ENCODE measurements at regions not wholly inside any gene's neighbourhood (a gene's known extent, or its start where the extent isn't known, plus 50 kb on each side); places are given as distances from the start of the nearest gene placed in this dataset.
"Not testable (repeated sequence)": the region's sequence is repeated elsewhere in the genome, so short reads cannot be mapped to it uniquely, and the experiment has no call there.

DNA sequence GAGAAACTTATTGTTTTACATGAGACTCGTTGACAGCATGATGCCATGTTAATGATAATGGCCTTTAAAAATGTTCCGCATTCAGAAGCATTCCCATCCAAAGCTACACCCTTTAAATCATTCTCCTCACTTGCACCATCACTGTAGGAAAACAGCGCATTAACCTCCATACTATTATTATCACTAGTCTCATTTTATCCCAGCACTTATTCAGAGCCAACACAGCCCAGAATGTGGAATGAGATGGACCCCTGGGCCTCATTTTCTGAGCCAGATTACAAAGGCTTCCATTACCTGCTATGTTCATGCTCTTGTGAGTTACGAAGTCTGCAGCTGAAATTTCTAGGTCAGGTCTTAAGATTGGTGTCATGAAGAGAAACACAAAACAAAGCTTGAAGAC lies 159.4 kb downstream of the HS3ST3A1 start:
- DNase-seq = no peak

DNA sequence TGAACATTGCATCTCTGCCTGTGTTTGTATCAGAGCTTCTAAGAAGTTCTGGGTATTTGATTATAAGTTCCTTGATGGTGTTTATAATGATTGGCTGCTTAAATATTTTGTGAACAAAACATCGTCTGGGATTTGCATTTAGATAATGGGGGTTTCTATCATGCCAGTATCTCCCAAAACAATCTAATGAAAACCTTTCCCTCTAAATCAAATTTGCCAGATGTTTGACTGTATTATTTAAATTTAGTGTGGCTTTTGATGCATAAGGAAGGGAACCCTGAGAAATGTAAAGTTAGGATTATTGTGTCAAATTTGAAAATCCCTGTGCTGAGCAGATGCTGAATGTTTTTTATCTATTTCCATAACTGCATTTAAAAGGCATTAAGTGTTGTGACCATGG lies 159.9 kb downstream of the HS3ST3A1 start:
- no peak for DNase-seq

DNA sequence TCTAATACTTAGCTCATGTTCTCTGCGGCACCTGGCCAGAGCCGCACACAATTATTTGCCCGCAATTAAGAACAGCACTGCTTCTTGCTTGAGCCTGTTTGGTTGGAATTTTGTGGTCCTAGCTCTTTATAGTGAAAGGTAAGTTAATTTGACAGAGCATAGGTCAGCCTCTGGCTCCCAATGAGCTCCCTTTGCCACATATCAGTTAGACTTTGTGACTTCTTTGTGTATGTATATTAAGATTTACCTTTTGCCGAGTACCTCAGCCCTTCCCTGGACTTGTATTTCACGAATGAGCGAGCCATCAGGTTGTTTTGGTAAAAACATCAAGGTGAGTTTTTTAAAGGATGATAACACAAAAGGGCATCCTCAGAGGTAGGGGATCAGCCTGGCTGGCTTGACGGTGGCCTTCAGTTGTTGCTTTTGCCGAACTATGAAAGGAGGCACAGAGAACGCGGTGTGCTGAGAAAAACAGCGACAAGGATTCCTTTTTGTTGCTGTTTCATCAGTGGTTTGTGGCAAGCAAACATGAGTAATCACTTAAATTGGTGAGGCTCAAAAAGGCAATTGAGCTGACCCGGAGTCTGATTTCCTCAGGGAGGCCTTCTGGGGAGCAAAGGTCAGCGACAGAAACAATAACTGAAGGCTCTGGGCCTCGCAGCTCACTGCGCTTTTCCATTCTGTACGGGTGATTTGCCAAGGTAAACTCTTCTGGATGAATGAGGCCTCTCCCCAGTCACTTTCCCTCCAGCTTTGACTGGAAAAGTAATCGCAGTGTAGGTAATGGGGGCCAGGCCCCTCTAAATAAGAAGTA lies 163.6 kb downstream of the HS3ST3A1 start:
- no peak for DNase-seq

DNA sequence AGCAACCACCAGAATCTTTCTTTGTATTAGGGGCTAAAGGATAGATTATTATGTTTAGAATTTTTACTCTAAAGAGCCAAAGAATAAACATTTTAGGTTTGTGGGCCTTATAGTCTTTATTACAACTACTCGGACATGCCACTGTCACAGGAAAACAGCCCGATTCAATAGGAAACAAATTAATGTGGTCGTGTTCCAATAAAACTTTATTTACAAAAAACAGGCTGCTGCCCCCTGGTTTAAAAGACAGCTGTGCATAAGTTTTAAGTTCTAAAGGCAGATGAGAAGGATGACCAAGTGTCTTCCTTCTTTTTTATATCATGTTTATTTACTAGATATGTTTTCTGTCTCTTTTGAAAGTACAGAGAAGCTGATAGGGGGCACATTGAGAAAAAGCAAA lies 166.5 kb downstream of the HS3ST3A1 start:
- DNase-seq = no peak

DNA sequence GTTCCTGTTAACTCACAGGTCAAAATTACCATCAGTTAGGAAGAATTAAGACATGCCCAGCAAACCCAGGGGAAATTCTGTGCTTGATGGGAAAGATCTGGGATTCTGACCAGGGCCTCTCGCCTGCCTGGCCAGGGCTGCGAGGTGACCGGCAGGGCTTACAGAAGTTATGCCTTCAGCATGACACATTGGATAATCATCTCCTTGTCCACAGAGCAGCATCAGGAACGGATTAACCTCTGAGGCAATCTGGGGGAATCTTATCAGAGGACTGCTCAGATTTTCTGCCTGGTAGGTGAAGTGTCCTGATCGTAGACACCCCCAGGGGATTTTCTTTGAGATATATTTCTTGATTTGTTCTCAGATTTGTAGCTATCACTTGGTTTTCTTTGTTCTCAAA lies 172.5 kb downstream of the HS3ST3A1 start:
- DNase-seq = no peak

DNA sequence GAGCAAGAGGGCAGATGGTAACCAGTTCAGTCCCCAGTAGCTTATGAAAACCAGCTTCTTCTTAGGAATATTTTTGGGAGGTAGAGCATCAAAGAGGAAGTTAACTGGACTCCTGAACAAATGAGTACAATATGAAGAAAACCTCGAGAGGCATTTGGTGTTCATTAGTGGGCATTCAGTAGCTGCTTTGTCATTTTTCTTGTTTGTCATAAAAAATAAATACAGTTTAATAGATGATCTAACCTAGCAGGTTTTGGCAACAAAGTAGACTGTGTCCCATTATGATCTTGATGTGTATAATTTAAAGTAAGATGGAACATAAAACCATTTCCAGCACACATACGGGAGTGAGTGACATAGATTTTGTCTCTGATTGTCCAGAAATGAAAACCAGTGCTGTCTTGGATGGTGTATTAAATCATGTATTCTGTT lies 173.1 kb downstream of the HS3ST3A1 start:
- no peak for DNase-seq

DNA sequence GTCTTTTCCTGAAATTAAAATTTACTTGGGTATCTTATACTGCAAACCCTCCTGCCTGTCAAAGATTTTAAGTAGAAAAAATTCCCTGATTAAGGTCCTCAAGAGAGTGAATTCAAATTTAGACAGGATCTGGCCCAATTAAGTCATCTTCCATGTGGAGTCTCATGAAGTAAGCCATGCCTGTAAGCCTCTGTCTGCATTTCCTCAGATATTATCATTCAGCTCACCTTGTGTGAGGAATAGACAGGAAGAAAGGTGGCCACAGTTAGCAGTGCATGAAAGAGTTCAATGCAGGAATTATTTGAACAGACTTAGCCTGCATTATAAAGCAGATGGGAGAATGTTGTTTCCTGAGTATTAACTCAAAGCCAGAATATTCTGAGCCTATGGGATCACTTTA lies 174.7 kb downstream of the HS3ST3A1 start:
- DNase-seq = no peak

DNA sequence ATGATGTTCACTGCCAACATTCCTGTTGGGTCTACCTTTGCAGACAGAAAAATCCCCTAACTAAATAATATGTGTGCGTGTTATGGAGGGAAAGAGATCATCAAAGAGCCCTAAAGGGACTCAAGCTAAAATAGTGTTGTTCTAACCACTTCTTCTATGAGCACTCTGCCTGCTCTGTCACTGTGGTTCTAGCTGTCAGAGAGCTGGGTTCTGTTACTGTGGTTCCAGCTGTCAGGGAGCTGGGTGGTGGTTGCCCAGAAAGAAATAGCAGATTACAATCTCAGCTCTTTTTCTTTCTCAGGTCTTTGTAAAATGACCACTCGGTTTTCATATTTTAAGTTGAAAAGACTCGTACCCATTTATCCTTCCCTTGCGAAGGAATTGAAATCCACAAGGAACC lies 176.3 kb downstream of the HS3ST3A1 start:
- DNase-seq = no peak

DNA sequence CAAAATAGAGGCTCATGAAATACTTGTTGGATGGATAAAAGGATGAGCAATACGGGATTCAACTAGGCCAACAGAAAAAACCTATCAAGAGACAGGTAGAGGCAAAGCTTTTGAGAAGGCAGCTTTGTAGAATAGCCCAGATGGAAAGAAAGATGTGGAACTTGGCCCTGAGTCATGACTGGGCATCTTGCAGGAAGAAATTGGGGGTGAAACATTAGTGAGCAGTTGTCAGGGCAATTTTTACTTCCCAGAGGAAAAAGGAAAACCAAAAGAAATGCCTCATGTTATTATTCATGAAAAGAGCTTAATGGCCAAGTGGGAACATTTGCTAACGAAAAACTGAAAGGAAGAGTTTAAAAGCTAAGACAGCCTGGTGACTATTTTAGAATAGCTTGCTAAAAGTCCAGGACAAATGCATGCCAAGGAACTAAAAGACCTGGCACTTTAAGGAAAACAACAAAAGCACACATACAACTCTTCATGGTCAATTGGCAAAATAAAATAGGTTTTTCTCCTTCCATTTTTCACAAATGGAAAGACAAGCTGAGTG lies 180.1 kb downstream of the HS3ST3A1 start:
- DNase-seq = no peak

DNA sequence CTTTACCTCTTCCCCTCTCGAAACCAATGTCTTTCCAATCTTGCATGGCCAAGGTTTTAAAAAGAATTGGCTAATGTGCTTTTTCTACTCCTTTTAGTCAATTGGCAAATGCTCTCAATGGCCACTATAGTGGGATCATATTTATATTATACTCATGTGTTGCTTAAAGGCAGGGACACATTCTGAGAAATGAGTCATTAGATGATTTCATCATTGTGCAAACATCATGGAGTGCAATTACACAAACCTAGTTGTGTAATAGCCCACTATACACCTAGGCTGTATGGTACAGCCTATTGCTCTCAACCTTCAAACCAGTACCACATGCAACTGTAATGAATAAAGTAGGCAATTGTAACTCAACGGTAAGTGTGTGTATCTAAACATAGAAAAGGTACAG lies 180.9 kb downstream of the HS3ST3A1 start:
- DNase-seq = no peak

DNA sequence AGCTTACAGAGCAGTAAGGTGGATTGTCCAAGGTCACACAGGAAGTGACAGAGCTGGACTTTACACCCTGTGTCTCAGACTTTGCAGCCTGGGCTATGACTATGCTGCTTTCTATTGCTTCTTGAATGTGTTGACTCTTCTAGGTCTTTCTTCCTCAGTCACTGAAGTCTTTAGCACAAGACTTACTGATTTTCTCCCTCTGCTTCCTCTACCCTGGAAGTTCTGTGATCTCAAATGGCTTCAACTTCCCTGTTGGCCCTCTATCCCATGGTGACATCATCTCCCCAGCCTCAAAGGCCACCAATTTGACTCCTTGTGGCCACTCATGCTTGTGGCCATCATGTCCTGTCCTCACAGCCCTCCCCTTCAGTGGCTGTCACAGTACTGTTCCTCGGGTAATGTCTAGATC lies 181.3 kb downstream of the HS3ST3A1 start:
- no peak for DNase-seq

DNA sequence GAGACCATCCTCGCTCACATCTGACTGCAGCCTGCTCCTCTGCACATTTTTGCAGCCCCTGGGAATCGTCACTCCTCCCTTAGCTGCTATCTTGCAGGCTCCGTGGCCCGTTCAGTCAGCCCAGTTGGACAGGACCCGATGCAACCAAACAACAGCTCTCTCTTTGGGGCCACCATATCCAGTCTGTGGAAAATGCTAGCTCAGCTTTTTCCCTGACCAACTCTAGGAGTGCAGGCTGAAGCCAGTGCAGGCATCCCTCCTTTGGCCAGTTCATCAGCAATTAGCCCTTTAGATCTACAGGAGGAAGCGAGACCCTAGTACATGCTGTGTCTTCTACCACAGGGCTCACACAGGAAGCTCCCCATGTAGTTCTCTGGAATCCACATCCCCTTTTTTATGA lies 182.1 kb downstream of the HS3ST3A1 start:
- DNase-seq = no peak

DNA sequence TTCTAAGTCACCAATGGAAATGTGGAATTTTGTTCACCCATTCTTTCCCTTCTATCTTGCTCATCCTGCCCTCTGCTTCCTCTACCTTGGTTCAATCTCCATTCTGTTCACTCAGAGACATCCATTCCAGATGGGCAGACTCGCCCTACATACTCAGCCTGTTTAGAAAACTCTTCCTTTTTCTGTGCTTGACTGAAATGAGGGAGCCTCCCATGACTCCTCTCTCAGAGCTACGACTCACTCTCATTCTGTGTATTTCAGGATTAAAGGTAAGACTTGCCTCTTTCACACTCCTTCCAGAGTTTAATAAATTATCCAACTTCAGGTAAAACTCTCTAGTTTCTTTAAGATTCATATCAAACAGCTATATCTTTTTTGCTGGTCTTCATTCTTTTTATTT lies 182.8 kb downstream of the HS3ST3A1 start:
- no peak for DNase-seq

DNA sequence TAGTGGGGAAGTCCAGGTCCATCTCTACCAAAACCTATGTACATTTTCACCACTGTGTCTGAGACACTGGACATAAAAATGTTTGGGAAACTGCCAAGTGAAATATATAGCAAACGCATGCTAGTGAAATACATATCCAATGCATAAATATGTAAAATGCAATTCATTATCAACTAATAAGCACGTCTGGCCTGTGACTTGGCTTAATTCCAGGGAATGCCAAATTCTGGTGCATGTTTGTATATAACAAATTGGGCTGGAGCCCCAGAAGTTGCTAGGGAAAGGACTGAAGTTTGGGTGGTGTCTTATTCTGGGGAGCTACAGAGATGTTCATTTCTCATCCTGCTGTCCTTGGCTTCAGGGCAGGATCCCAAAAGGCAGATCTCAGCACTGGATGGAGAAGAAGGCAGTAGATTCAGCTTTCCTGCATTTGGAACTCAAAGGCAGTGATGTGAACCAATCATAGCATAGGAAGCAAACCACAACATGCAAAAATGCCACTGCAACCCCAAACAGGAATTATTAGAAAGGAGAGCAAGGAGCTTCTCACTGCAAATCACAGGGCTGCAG lies 184.3 kb downstream of the HS3ST3A1 start:
- DNase-seq = no peak

DNA sequence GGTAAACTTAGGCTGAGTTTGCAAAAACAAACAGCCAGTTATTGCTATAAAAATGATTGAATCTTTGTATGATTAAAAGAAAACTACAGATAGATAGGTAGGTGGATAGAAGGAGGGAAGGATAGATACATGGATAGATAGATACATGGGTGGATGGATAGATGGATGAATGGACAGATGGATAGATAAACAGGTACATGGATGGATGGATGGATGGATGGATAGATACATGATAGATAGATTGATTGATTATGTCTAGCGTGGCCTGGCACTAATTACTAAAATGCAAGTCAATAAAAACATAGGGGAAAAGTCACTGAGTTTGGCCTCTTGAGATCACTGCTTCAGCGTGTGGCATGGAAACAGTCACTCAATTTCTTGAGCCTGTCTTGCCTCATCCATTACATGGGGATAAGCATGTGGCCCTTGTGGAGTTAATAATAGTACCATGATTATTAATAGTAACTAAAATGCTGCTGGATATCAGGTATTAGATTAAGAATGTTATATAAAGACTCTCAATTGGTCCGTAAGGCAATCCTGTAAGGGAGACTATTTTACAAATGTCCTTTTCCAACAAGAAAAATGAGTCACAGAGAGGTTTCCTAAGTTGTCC lies 184.9 kb downstream of the HS3ST3A1 start:
- DNase-seq = no peak

DNA sequence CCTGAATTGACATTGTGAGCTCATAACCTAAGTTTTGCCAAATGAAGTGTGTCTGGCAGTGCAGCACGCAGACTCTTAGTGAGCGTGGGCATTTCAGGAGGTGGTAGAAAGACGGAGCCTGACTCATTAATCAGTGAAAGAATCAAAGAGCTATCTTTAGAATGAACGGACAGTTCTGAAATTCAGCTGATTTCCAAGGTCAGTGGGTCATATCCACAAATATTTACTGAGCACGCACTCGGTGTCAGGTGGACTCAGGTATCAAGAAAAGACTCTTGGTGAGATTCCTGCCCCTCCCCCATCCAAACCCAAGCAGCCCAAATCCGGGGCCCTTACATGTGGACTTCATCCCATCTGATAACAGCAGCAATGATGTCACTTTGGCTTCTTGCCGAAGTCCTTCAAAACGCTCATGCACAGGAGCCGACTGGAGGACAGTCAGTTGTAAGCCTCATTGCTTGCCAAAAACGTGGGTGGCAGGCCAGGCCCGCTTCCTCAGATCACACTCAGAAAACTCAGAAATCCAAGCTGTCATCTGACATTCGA lies 185.8 kb downstream of the HS3ST3A1 start:
- no peak for DNase-seq

DNA sequence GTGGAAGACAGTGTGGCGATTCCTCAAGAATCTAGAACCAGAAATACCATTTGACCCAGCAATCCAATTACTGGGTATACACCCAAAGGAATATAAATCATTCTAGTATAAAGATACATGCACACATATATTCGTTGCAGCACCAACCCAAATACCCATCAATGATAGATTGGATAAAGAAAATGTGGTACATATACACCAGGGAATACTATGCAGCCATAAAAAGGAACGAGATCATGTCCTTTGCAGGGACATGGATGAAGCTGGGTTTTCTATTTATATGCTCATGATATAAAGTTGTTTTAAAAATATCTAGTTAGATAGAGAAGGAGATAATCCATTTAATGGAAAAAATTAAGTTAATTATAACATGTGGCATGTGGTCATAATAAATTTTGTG lies 186.5 kb downstream of the HS3ST3A1 start:
- not testable (repeated sequence) for DNase-seq

DNA sequence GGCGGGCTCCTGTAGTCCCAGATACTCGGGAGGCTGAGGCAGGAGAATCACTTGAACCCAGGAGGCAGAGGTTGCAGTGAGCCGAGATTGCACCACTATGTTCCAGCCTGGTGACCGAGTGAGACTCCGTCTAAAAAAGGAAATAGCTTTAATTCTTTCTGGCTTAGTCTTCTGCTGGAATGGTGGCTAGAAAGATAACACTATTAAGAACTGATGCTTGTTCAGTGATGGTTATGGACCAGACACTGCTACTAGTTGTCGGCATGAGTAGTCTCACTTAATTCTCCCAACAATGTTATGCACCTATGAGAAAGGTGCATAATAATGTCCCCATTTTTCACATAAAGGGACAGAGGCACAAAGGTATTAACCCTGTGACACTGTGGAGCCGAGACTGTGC lies 188.7 kb downstream of the HS3ST3A1 start:
- no peak for DNase-seq

DNA sequence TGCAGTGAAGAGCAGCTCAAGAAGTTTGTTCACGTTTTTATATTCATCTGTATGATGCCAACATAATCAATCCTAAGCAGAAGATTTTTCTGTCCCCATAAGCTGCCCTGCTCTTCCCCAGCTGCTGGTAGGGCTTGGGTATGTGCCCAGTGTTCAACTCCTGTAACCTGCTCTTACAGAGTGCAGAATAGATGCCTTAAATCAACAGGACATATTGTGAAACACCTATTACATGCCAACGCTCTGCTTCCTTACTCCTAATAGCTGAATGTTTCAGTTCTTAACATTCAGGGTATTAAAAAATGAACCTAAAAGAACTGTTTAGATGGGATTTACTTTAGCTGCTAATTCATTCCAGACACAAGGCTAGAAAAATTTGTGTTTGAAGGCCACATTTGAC lies 190.9 kb downstream of the HS3ST3A1 start:
- DNase-seq = no peak

DNA sequence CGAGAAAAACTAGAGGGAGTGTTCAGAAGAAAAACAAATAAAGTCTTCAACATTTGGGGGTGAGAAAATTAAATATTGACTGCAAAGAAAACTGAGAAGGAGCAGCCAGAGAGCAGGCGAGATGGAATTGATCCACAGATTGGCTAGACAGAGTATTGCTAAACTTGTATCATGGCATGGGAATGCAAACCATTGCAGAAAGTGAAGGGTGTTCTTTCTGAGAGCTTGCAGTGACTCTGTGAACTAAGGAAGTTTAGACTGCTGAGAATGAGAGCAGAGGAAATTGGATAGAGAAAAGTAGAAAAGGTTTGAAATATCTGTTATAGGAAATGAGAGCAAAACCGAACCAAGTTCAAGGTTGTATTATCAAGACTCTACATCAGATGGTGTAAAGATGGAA lies 191.5 kb downstream of the HS3ST3A1 start:
- no peak for DNase-seq

DNA sequence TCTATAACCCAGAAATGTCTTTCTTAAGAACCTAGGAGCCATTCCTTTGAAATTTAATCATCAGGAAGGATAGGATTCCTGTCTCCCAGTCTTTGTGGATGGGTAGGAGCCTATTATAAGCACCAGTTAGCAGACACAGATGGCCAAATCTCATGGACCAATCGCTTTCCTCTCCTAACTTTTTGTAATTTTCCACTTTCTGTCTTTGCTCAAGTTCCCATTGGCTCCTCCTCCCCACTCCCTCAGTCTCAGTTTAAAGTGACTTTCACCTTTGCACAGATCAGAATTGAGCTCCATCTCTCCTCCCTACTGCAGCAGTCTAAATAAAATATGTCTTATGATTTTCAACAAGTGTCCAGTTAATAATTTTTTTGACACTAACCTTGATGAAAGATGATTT lies 192.3 kb downstream of the HS3ST3A1 start:
- DNase-seq = no peak

DNA sequence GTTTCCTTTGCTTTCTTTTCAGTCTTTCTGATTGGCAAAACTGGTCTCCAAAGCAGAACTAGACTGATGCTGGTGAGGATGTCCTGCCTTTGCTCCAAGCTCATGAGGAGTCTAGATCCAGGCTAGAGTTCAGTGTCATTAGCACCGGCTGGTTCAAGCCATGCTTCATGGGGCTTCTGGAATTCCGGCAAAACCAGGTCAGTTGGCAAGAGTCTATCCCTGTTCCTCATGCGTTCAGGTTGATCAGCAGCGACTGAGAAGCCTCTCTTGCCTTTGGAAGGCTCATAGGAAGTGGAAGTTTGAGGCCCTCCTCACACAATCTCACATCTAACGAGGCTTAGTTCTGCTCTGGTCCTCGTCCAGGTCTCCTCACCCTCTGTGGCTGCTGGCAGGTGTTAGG lies 194.3 kb downstream of the HS3ST3A1 start:
- DNase-seq = no peak

DNA sequence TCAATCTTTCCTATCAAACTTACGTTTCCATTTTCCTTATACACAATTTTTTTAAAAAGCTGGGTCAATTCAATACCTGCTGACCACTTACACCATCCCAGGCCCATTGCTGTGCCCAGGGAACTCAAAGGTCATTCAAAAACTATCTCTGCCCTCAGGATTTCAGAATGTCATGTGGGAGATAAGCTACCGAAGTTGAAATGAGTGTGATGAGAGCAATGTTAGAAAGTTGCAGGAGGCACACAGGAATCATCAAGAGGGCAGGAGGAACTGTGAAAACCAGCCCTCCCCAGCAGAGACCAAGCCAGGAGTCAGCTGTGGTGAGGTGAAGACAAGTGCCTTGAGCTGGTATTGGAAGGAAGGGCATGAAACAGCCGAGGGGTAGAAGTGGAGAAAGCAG lies 195.9 kb downstream of the HS3ST3A1 start:
- no peak for DNase-seq
